ENCODE measurements at regions not wholly inside any gene's neighbourhood (a gene's known extent, or its start where the extent isn't known, plus 50 kb on each side); places are given as distances from the start of the nearest gene placed in this dataset.

GRCh38 chr5:167623354-167623753 is 668.1 kb upstream of the WWC1 start:
- TF ChIP-seq EZH2 (IDR thresholded peaks at IDR 0.05) (no peak), POLR2AphosphoS5 (IDR thresholded peaks at IDR 0.05; ENCODE audit: borderline replicate concordance, low read depth, low read length) (no peak), FOXP2 (optimal IDR thresholded peaks at IDR 0.05; ENCODE audit: control extremely low read depth, extremely low read length, insufficient read depth) (no peak)
